ENCODE measurements at regions not wholly inside any gene's neighbourhood (a gene's known extent, or its start where the extent isn't known, plus 50 kb on each side); places are given as distances from the start of the nearest gene placed in this dataset.

GRCh38 chr3:20747741-20748140, 561.7 kb upstream of the SGO1 start:
- ChIA-PET POLR2A (no interaction called here), CTCF (interaction anchor here (1.3 kb wide), 1 partner anchor 9 kb away, joined by 4 read pairs; no protein-coding TSS in a partner anchor)
- no peak for DNase-seq (ENCODE audit: extremely low spot score)
- TF ChIP-seq CTCF (IDR thresholded peaks at IDR 0.05; ENCODE audit: control extremely low read depth, extremely low read depth, low read depth, missing control alignments), result no peak

- DNase-seq (ENCODE audit: extremely low spot score), result no peak
- ChIA-PET CTCF (interaction anchor here (2.5 kb wide), 1 partner anchor 12 kb away, joined by 7 read pairs; no protein-coding TSS in a partner anchor), POLR2A (no interaction called here)
- no peak for TF ChIP-seq CTCF (IDR thresholded peaks at IDR 0.05; ENCODE audit: control extremely low read depth, extremely low read depth, low read depth, missing control alignments)
Observed at GRCh38 chr3:20743553-20744321, 557.7 kb upstream of the SGO1 start.

- ChIA-PET POLR2A (no interaction called here), CTCF (no interaction called here)
- DNase-seq (ENCODE audit: extremely low spot score), result no peak
- TF ChIP-seq CTCF (IDR thresholded peaks at IDR 0.05; ENCODE audit: control extremely low read depth, extremely low read depth, low read depth, missing control alignments), result no peak
Observed at GRCh38 chr3:20742903-20743552, 557.0 kb upstream of the SGO1 start.

GRCh38 chr3:20741381-20741780, 555.4 kb upstream of the SGO1 start:
- ChIA-PET POLR2A (no interaction called here), CTCF (interaction anchor here (0.9 kb wide), 1 partner anchor 9 kb away, joined by 3 read pairs; no protein-coding TSS in a partner anchor)
- TF ChIP-seq CTCF (IDR thresholded peaks at IDR 0.05; ENCODE audit: control extremely low read depth, extremely low read depth, low read depth, missing control alignments), result no peak
- no peak for DNase-seq (ENCODE audit: extremely low spot score)

GRCh38 chr3:20739814-20740213, 553.8 kb upstream of the SGO1 start:
- no peak for TF ChIP-seq CTCF (IDR thresholded peaks at IDR 0.05; ENCODE audit: control extremely low read depth, extremely low read depth, low read depth, missing control alignments)
- no peak for DNase-seq (ENCODE audit: extremely low spot score)
- ChIA-PET CTCF (no interaction called here), POLR2A (no interaction called here)

GRCh38 chr3:20736287-20736852, 550.4 kb upstream of the SGO1 start:
- CTCF ChIA-PET, result no interaction called here
- no peak for DNase-seq (ENCODE audit: extremely low spot score)
- TF ChIP-seq CTCF (IDR thresholded peaks at IDR 0.05; ENCODE audit: control extremely low read depth, extremely low read depth, low read depth, missing control alignments), result no peak
- POLR2A ChIA-PET, result no interaction called here

Data from GM10248 (cell line).